Stomach (tissue), 4 donors: ENCODE measurements at regions not wholly inside any gene's neighbourhood (a gene's known extent, or its start where the extent isn't known, plus 50 kb on each side); places are given as distances from the start of the nearest gene placed in this dataset.

ENCODE experiments used
- EP300 ChIP-seq: sonication (generic); formaldehyde crosslinking; IDR thresholded peaks from one replicate; pipeline ENCODE4 v1.6.1; 2017; ENCODE audit warnings: antibody characterized with exemption
- POLR2A ChIP-seq, 4 donors: fragments of 450-650 bp; IDR thresholded peaks; one replicate each; pipeline ENCODE4 v1.6.1; 2016; ENCODE audit warnings: antibody characterized with exemption in 4 of 4, control low read depth in 2 of 4, mild to moderate bottlenecking in 1 of 4, moderate library complexity in 1 of 4
- POLR2AphosphoS5 ChIP-seq, 3 donors: sonication (generic); formaldehyde crosslinking; IDR thresholded peaks; one replicate each; pipeline ENCODE4 v1.6.1; 2016; ENCODE audit warnings: antibody characterized with exemption in 3 of 3
- TF ChIP-seq, protein P1 (sequence below), 7 experiments: fragments of 450-650 bp in 4 of 7; fragments of 200-600 bp in 3 of 7; sonication (generic) in 3 of 7; IDR thresholded peaks; one replicate each; pipeline ENCODE4 v1.5.1; 2016 to 2019; ENCODE audit warnings: antibody characterized with exemption in 7 of 7, control low read depth in 2 of 7, mild to moderate bottlenecking in 1 of 7

DNA sequence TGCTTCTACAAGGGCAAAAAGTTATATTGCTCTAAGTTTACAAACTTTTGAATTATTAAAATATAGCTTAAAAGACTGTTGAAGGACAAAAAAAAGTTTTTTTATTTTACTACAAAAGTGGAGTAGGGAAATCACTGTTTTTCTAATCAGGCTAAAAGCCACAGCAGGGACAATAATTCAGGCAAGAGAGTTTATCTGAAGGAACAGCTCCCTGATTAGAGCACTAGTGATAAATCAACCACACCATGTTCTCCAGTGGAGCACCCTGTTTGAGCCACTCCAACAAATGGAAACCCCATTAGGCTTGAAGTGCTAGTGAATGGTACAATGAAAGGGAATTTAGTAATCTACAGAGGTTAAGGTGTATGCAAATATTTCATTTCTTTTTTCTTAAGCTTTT lies 357.1 kb downstream of the SEMA3D start:
- TF ChIP-seq, protein P1, sequence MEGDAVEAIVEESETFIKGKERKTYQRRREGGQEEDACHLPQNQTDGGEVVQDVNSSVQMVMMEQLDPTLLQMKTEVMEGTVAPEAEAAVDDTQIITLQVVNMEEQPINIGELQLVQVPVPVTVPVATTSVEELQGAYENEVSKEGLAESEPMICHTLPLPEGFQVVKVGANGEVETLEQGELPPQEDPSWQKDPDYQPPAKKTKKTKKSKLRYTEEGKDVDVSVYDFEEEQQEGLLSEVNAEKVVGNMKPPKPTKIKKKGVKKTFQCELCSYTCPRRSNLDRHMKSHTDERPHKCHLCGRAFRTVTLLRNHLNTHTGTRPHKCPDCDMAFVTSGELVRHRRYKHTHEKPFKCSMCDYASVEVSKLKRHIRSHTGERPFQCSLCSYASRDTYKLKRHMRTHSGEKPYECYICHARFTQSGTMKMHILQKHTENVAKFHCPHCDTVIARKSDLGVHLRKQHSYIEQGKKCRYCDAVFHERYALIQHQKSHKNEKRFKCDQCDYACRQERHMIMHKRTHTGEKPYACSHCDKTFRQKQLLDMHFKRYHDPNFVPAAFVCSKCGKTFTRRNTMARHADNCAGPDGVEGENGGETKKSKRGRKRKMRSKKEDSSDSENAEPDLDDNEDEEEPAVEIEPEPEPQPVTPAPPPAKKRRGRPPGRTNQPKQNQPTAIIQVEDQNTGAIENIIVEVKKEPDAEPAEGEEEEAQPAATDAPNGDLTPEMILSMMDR (IDR thresholded peaks at IDR 0.05): no peak
- TF ChIP-seq POLR2A (IDR thresholded peaks at IDR 0.05) (no peak), POLR2AphosphoS5 (IDR thresholded peaks at IDR 0.05) (no peak), EP300 (no peak)
